ENCODE measurements at regions not wholly inside any gene's neighbourhood (a gene's known extent, or its start where the extent isn't known, plus 50 kb on each side); places are given as distances from the start of the nearest gene placed in this dataset.

GRCh38 chr10:117601716-117602115 is 59.2 kb downstream of the EMX2 start:
- Histone ChIP-seq H3K27me3 (ENCODE audit: control insufficient read depth, insufficient read depth, low read length) (no peaks in the 10 kb centered on the region), H3K4me3 (ENCODE audit: low read length) (no peak overlapping the region), H3K4me1 (ENCODE audit: control insufficient read depth, insufficient read depth, low read length) (no peaks in the 10 kb centered on the region), H3K27ac (ENCODE audit: low read length) (no peak overlapping the region), H3K36me3 (ENCODE audit: control insufficient read depth, insufficient read depth, low read length) (no peaks in the 10 kb centered on the region), H3K9me3 (ENCODE audit: control insufficient read depth, insufficient read depth, low read length) (no peaks in the 10 kb centered on the region)
- 100% methylated on average over 1 of the region's 1 CpG for WGBS (ENCODE audit: insufficient coverage)
- Mint-ChIP-seq H3K27me3 (ENCODE audit: low read depth in 2 of 2) (peaks cover 6 to 8% of the 10 kb centered on the region in 2 donors), H3K36me3 (no peaks in the 10 kb centered on the region), H3K27ac (no peak overlapping the region), H3K9me3 (peaks cover 0 to 2% of the 10 kb centered on the region in 2 donors), H3K4me1 (no peaks in the 10 kb centered on the region), H3K4me3 (no peak overlapping the region)
- intact Hi-C loops (cut with micrococcal nuclease) = no loop called here
- TF ChIP-seq, protein P1, sequence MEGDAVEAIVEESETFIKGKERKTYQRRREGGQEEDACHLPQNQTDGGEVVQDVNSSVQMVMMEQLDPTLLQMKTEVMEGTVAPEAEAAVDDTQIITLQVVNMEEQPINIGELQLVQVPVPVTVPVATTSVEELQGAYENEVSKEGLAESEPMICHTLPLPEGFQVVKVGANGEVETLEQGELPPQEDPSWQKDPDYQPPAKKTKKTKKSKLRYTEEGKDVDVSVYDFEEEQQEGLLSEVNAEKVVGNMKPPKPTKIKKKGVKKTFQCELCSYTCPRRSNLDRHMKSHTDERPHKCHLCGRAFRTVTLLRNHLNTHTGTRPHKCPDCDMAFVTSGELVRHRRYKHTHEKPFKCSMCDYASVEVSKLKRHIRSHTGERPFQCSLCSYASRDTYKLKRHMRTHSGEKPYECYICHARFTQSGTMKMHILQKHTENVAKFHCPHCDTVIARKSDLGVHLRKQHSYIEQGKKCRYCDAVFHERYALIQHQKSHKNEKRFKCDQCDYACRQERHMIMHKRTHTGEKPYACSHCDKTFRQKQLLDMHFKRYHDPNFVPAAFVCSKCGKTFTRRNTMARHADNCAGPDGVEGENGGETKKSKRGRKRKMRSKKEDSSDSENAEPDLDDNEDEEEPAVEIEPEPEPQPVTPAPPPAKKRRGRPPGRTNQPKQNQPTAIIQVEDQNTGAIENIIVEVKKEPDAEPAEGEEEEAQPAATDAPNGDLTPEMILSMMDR (IDR thresholded peaks at IDR 0.05) = no peak
- ATAC-seq = no peak
- DNase-seq = no peak

DNA sequence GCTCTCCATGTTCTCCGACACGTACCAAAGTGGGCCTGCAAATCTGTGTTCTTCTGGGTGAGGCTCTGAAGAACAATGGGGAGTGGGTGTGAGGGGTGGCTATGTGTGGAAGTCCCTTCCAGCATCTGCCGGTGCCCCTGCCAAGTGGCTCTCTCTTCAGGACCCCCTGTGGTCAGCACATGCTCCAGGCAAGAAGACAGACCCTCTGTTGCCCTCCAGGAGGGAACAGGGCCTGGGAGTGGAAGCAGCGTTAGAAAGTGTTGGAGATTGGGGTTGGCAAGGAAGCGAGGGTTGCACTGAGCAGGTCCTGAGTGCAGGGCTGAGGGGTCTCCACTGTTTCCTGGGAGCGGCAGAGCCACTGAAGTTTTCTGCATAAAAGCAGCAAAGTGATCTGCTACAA is 60.5 kb downstream of the EMX2 start:
- no peaks in the 10 kb centered on the region for H3K4me1 ChIP-seq (ENCODE audit: control insufficient read depth, insufficient read depth, low read length)

GRCh38 chr10:117603726-117604125 is 61.2 kb downstream of the EMX2 start:
- ATAC-seq (no peak), DNase-seq (no peak)
- no peak overlapping the region for H3K27ac Mint-ChIP-seq
- Histone ChIP-seq H3K27me3 (ENCODE audit: control insufficient read depth, insufficient read depth, low read length) (no peaks in the 10 kb centered on the region), H3K27ac (ENCODE audit: low read length) (no peak overlapping the region), H3K9me3 (ENCODE audit: control insufficient read depth, insufficient read depth, low read length) (no peaks in the 10 kb centered on the region), H3K4me3 (ENCODE audit: low read length) (no peak overlapping the region), H3K4me1 (ENCODE audit: control insufficient read depth, insufficient read depth, low read length) (no peaks in the 10 kb centered on the region), H3K36me3 (ENCODE audit: control insufficient read depth, insufficient read depth, low read length) (no peaks in the 10 kb centered on the region)
- H3K4me3 Mint-ChIP-seq = no peak overlapping the region
- intact Hi-C loops (cut with micrococcal nuclease) = no loop called here
- 89% methylated on average over 5 of the region's 5 CpGs for WGBS (ENCODE audit: insufficient coverage)
- TF ChIP-seq, protein P1 (IDR thresholded peaks at IDR 0.05) = no peak
- peaks cover 6 to 8% of the 10 kb centered on the region in 2 donors for H3K27me3 Mint-ChIP-seq (ENCODE audit: low read depth in 2 of 2)
- peaks cover 0 to 2% of the 10 kb centered on the region in 2 donors for H3K9me3 Mint-ChIP-seq
- H3K36me3 Mint-ChIP-seq = no peaks in the 10 kb centered on the region
- H3K4me1 Mint-ChIP-seq = no peaks in the 10 kb centered on the region

More for the DNA sequence above, 60.5 kb downstream of the EMX2 start:
- H3K36me3 Mint-ChIP-seq = no peaks in the 10 kb centered on the region
- no peak overlapping the region for H3K4me3 Mint-ChIP-seq
- no peak overlapping the region for H3K27ac Mint-ChIP-seq
- H3K4me1 Mint-ChIP-seq = no peaks in the 10 kb centered on the region
- no peak for DNase-seq
- Histone ChIP-seq H3K27me3 (ENCODE audit: control insufficient read depth, insufficient read depth, low read length) (no peaks in the 10 kb centered on the region), H3K27ac (ENCODE audit: low read length) (no peak overlapping the region), H3K4me3 (ENCODE audit: low read length) (no peak overlapping the region), H3K36me3 (ENCODE audit: control insufficient read depth, insufficient read depth, low read length) (no peaks in the 10 kb centered on the region), H3K9me3 (ENCODE audit: control insufficient read depth, insufficient read depth, low read length) (no peaks in the 10 kb centered on the region)
- H3K9me3 Mint-ChIP-seq = peaks cover 0 to 2% of the 10 kb centered on the region in 2 donors
- 87% methylated on average over 6 of the region's 6 CpGs for WGBS (ENCODE audit: insufficient coverage)
- peaks cover 6 to 8% of the 10 kb centered on the region in 2 donors for H3K27me3 Mint-ChIP-seq (ENCODE audit: low read depth in 2 of 2)
- intact Hi-C loops (cut with micrococcal nuclease) = no loop called here
- no peak for ATAC-seq
- TF ChIP-seq, protein P1 (IDR thresholded peaks at IDR 0.05) = no peak

- Mint-ChIP-seq H3K36me3 (no peaks in the 10 kb centered on the region), H3K4me1 (no peaks in the 10 kb centered on the region), H3K27me3 (ENCODE audit: low read depth in 2 of 2) (no peaks in the 10 kb centered on the region), H3K27ac (no peak overlapping the region), H3K4me3 (no peak overlapping the region), H3K9me3 (no peaks in the 10 kb centered on the region)
- Histone ChIP-seq H3K4me3 (ENCODE audit: low read length) (no peak overlapping the region), H3K36me3 (ENCODE audit: control insufficient read depth, insufficient read depth, low read length) (no peaks in the 10 kb centered on the region), H3K27ac (ENCODE audit: low read length) (no peak overlapping the region), H3K27me3 (ENCODE audit: control insufficient read depth, insufficient read depth, low read length) (no peaks in the 10 kb centered on the region), H3K9me3 (ENCODE audit: control insufficient read depth, insufficient read depth, low read length) (no peaks in the 10 kb centered on the region), H3K4me1 (ENCODE audit: control insufficient read depth, insufficient read depth, low read length) (no peaks in the 10 kb centered on the region)
- TF ChIP-seq, protein P1 (IDR thresholded peaks at IDR 0.05) = no peak
- DNase-seq = no peak
- intact Hi-C loops (cut with micrococcal nuclease) = no loop called here
- WGBS (ENCODE audit: insufficient coverage) = 62% methylated on average over 4 of the region's 4 CpGs
- ATAC-seq = no peak
These were observed 66.7 kb downstream of the EMX2 start for GRCh38 chr10:117609095-117609795.

All from natural killer cell (primary cell).